GM18507 (cell line): ENCODE measurements at regions not wholly inside any gene's neighbourhood (a gene's known extent, or its start where the extent isn't known, plus 50 kb on each side); places are given as distances from the start of the nearest gene placed in this dataset.

Source experiments
- DNase-seq: peaks from one replicate; pipeline ENCODE4 v3.0.0; 2011; ENCODE audit warnings: low read depth; ENCODE audit not compliant: insufficient read length; ENCODE audit errors: extremely low spot score
- FAIRE-seq: peaks from 2 replicates; lab custom pipeline; 2011; peaks lifted over from hg19 to GRCh38; lab: Jason Lieb, UNC

GRCh38 chr5:12851761-12852160, 947.5 kb upstream of the CTNND2 start:
- FAIRE-seq (no peak), DNase-seq (no peak)

GRCh38 chr5:12848709-12849108, 944.5 kb upstream of the CTNND2 start:
- DNase-seq: no peak
- no peak for FAIRE-seq

GRCh38 chr5:12845549-12846159, 941.4 kb upstream of the CTNND2 start:
- DNase-seq: no peak
- no peak for FAIRE-seq

- FAIRE-seq (no peak), DNase-seq (no peak)
Measured at GRCh38 chr5:12840972-12841371, 936.7 kb upstream of the CTNND2 start.

GRCh38 chr5:12837592-12837991, 933.3 kb upstream of the CTNND2 start:
- DNase-seq (no peak), FAIRE-seq (no peak)

- FAIRE-seq: no peak
- DNase-seq: no peak
Measured at GRCh38 chr5:12825163-12825562, 920.9 kb upstream of the CTNND2 start.

- DNase-seq: no peak
- FAIRE-seq: no peak
Measured at GRCh38 chr5:12805165-12805698, 901.0 kb upstream of the CTNND2 start.

GRCh38 chr5:12799165-12799564, 894.9 kb upstream of the CTNND2 start:
- DNase-seq (no peak), FAIRE-seq (no peak)

- FAIRE-seq (no peak), DNase-seq (no peak)
Measured at GRCh38 chr5:12795333-12795663, 891.1 kb upstream of the CTNND2 start.

- FAIRE-seq: no peak
- DNase-seq: no peak
Measured at GRCh38 chr5:12794476-12795332, 890.5 kb upstream of the CTNND2 start.

GRCh38 chr5:12793373-12793772, 889.1 kb upstream of the CTNND2 start:
- FAIRE-seq (no peak), DNase-seq (no peak)

GRCh38 chr5:12780536-12780935, 876.3 kb upstream of the CTNND2 start:
- no peak for DNase-seq
- no peak for FAIRE-seq

- FAIRE-seq (no peak), DNase-seq (no peak)
Measured at GRCh38 chr5:12777342-12777741, 873.1 kb upstream of the CTNND2 start.

- no peak for DNase-seq
- no peak for FAIRE-seq
Measured at GRCh38 chr5:12772276-12772675, 868.0 kb upstream of the CTNND2 start.

GRCh38 chr5:12759377-12759776, 855.1 kb upstream of the CTNND2 start:
- FAIRE-seq: no peak
- no peak for DNase-seq

GRCh38 chr5:12757035-12757434, 852.8 kb upstream of the CTNND2 start:
- DNase-seq (no peak), FAIRE-seq (no peak)

- FAIRE-seq (no peak), DNase-seq (no peak)
Measured at GRCh38 chr5:12745537-12745936, 841.3 kb upstream of the CTNND2 start.

GRCh38 chr5:12743582-12743981, 839.3 kb upstream of the CTNND2 start:
- FAIRE-seq (no peak), DNase-seq (no peak)

GRCh38 chr5:12730354-12730753, 826.1 kb upstream of the CTNND2 start:
- FAIRE-seq: no peak
- DNase-seq: no peak

GRCh38 chr5:12716664-12717063, 812.4 kb upstream of the CTNND2 start:
- no peak for DNase-seq
- FAIRE-seq: no peak

- DNase-seq: no peak
- no peak for FAIRE-seq
Measured at GRCh38 chr5:12707560-12707959, 803.3 kb upstream of the CTNND2 start.
